ENCODE measurements at regions not wholly inside any gene's neighbourhood (a gene's known extent, or its start where the extent isn't known, plus 50 kb on each side); places are given as distances from the start of the nearest gene placed in this dataset.

- in situ Hi-C loops (cut with MboI; ENCODE audit: low sequenced_read_pairs) (no loop called here), dilution Hi-C loops (cut with HindIII; ENCODE audit: low sequenced_read_pairs, unreplicated experiment) (no loop called here)
- ATAC-seq (ENCODE audit: low read depth): no peak
Observed at GRCh38 chr11:92026664-92027063, 198.0 kb upstream of the FAT3 start.

More at GRCh38 chr11:92026664-92027063, 198.0 kb upstream of the FAT3 start:
- no CpG with 5 or more reads among the region's 7 CpGs for WGBS, 2 experiments (ENCODE audit: extremely low coverage in 2 of 2, insufficient read length in 1 of 2)
- no peak overlapping the region for H3K4me2 ChIP-seq (ENCODE audit: low read depth, low read length)
- no peak overlapping the region for H2AK9ac ChIP-seq (replicated peaks; ENCODE audit: low read depth, low read length, poor library complexity)
- H4K5ac ChIP-seq (ENCODE audit: low read depth, low read length): no peak overlapping the region
- H2BK20ac ChIP-seq (ENCODE audit: low read depth, low read length): no peak overlapping the region
- H4K8ac ChIP-seq (ENCODE audit: low read depth in 2 of 2, low read length in 2 of 2): no peak overlapping the region
- DNase-seq: no peak
- H3K4ac ChIP-seq (ENCODE audit: low read depth, low read length): no peak overlapping the region
- no peaks in the 10 kb centered on the region for H3K4me1 ChIP-seq (ENCODE audit: control insufficient read depth, insufficient read depth, low read length)
- H3K9me3 ChIP-seq (ENCODE audit: control insufficient read depth, insufficient read depth, low read length): no peaks in the 10 kb centered on the region
- no peak overlapping the region for H3K14ac ChIP-seq (replicated peaks; ENCODE audit: low read depth, low read length)
- no peak overlapping the region for H3K18ac ChIP-seq (ENCODE audit: low read depth, low read length)
- H3K27me3 ChIP-seq (ENCODE audit: control insufficient read depth, insufficient read depth, low read length): no peaks in the 10 kb centered on the region
- no peaks in the 10 kb centered on the region for H3K79me1 ChIP-seq (ENCODE audit: low read depth in 1 of 2, low read length in 2 of 2)
- no peak overlapping the region for H2AK5ac ChIP-seq (ENCODE audit: low read depth, low read length)
- H4K91ac ChIP-seq (ENCODE audit: insufficient read depth, low read depth, low read length): no peak overlapping the region
- no peak overlapping the region for H2AFZ ChIP-seq (replicated peaks; ENCODE audit: low read length, poor library complexity)
- H3K56ac ChIP-seq (ENCODE audit: extremely low read depth, insufficient read depth, low read length): no peak overlapping the region
- H2BK5ac ChIP-seq (ENCODE audit: low read depth, low read length, poor library complexity, severe bottlenecking): no peak overlapping the region
- no peaks in the 10 kb centered on the region for H3K9me1 ChIP-seq (ENCODE audit: insufficient read depth, low read length)
- H2BK15ac ChIP-seq (ENCODE audit: low read depth, low read length): no peak overlapping the region
- no peak overlapping the region for H3K27ac ChIP-seq (ENCODE audit: insufficient read depth, low read length)
- no peak overlapping the region for H3K23ac ChIP-seq (ENCODE audit: low read depth, low read length)
- intact Hi-C loops (cut with micrococcal nuclease): no loop called here
- H3K9ac ChIP-seq (ENCODE audit: low read depth, low read length): no peak overlapping the region
- BruUV-seq (replicated peaks): no TSS peak
- CTCF ChIA-PET: no interaction called here
- TF ChIP-seq NFE2L2 (IDR thresholded peaks at IDR 0.05; ENCODE audit: low read depth, low read length) (no peak), MXI1 (IDR thresholded peaks at IDR 0.05; ENCODE audit: borderline replicate concordance, low read depth, low read length) (no peak), RFX5 (IDR thresholded peaks at IDR 0.05; ENCODE audit: low read depth, low read length) (no peak), MAFK (IDR thresholded peaks at IDR 0.05; ENCODE audit: low read depth, low read length) (no peak), POLR2A (IDR thresholded peaks at IDR 0.05; ENCODE audit: low read depth, low read length) (no peak), MAZ (IDR thresholded peaks at IDR 0.05; ENCODE audit: borderline replicate concordance, low read depth, low read length) (no peak), SMC3 (IDR thresholded peaks at IDR 0.05; ENCODE audit: low read depth, low read length) (no peak), RCOR1 (IDR thresholded peaks at IDR 0.05; ENCODE audit: insufficient replicate concordance, low read length) (no peak), RAD21 (IDR thresholded peaks at IDR 0.05; ENCODE audit: low read length) (no peak), CHD1 (IDR thresholded peaks at IDR 0.05; ENCODE audit: low read depth, low read length) (no peak), ELK1 (IDR thresholded peaks at IDR 0.05; ENCODE audit: borderline replicate concordance, low read depth, low read length) (no peak)
- H4K20me1 ChIP-seq (ENCODE audit: insufficient read depth, low read length): no peaks in the 10 kb centered on the region
- POLR2A ChIA-PET (ENCODE audit: unreplicated experiment): no interaction called here
- H2BK120ac ChIP-seq (ENCODE audit: low read depth, low read length): no peak overlapping the region
- no peaks in the 10 kb centered on the region for H3K36me3 ChIP-seq (ENCODE audit: control insufficient read depth, insufficient read depth, low read length)
- H3K4me3 ChIP-seq (ENCODE audit: insufficient read depth, low read depth, low read length): no peak overlapping the region

Data from IMR-90 (cell line).